Activated CD4-positive, CD25-positive, alpha-beta regulatory T cell treated with anti-CD3 and anti-CD28 coated beads, Interleukin-2, amount 50 U/mL, for 24 hours (primary cell): ENCODE measurements at regions not wholly inside any gene's neighbourhood (a gene's known extent, or its start where the extent isn't known, plus 50 kb on each side); places are given as distances from the start of the nearest gene placed in this dataset.

Experiments used
- ATAC-seq, 2 donors: fragments of 150-1000 bp; cut with Tn5 transposase; one replicate each; pipeline ENCODE4 v1.10.0; 2021; ENCODE audit warnings: mild to moderate bottlenecking in 1 of 2, moderate library complexity in 1 of 2

- ATAC-seq, result no peak
Observed at GRCh38 chr5:165622864-165623536, 2117.6 kb downstream of the MAT2B start.

GRCh38 chr5:165624166-165624946 is 2118.9 kb downstream of the MAT2B start:
- ATAC-seq, result no peak

GRCh38 chr5:165626161-165626560 is 2120.7 kb downstream of the MAT2B start:
- no peak for ATAC-seq

GRCh38 chr5:165627548-165628170 is 2122.2 kb downstream of the MAT2B start:
- ATAC-seq, result no peak

GRCh38 chr5:165630261-165630778 is 2124.9 kb downstream of the MAT2B start:
- no peak for ATAC-seq

GRCh38 chr5:165631235-165631634 is 2125.8 kb downstream of the MAT2B start:
- ATAC-seq, result no peak

GRCh38 chr5:165642366-165642765 is 2136.9 kb downstream of the MAT2B start:
- no peak for ATAC-seq

- ATAC-seq, result no peak
Observed at GRCh38 chr5:165665735-165666400, 2160.4 kb downstream of the MAT2B start.

- ATAC-seq, result no peak
Observed at GRCh38 chr5:165673499-165673898, 2168.1 kb downstream of the MAT2B start.

- ATAC-seq, result no peak
Observed at GRCh38 chr5:165695796-165696195, 2190.4 kb downstream of the MAT2B start.

- ATAC-seq, result no peak
Observed at GRCh38 chr5:165705960-165706359, 2200.5 kb downstream of the MAT2B start.

GRCh38 chr5:165712011-165712410 is 2206.6 kb downstream of the MAT2B start:
- no peak for ATAC-seq

- ATAC-seq, result no peak
Observed at GRCh38 chr5:165714598-165714997, 2209.2 kb downstream of the MAT2B start.

GRCh38 chr5:165720901-165721300 is 2215.5 kb downstream of the MAT2B start:
- ATAC-seq, result no peak

- no peak for ATAC-seq
Observed at GRCh38 chr5:165722401-165722800, 2217.0 kb downstream of the MAT2B start.

- no peak for ATAC-seq
Observed at GRCh38 chr5:165723931-165724330, 2218.5 kb downstream of the MAT2B start.

- ATAC-seq, result no peak
Observed at GRCh38 chr5:165728425-165728824, 2223.0 kb downstream of the MAT2B start.

- no peak for ATAC-seq
Observed at GRCh38 chr5:165735388-165735787, 2230.0 kb downstream of the MAT2B start.

- ATAC-seq, result no peak
Observed at GRCh38 chr5:165739079-165739741, 2233.8 kb downstream of the MAT2B start.

- ATAC-seq, result no peak
Observed at GRCh38 chr5:165757791-165758190, 2252.4 kb downstream of the MAT2B start.

GRCh38 chr5:165775111-165775510 is 2269.7 kb downstream of the MAT2B start:
- ATAC-seq, result no peak

- no peak for ATAC-seq
Observed at GRCh38 chr5:165779505-165779904, 2274.1 kb downstream of the MAT2B start.
